ENCODE measurements at regions not wholly inside any gene's neighbourhood (a gene's known extent, or its start where the extent isn't known, plus 50 kb on each side); places are given as distances from the start of the nearest gene placed in this dataset.
"Not testable (repeated sequence)": the region's sequence is repeated elsewhere in the genome, so short reads cannot be mapped to it uniquely, and the experiment has no call there.

DNA sequence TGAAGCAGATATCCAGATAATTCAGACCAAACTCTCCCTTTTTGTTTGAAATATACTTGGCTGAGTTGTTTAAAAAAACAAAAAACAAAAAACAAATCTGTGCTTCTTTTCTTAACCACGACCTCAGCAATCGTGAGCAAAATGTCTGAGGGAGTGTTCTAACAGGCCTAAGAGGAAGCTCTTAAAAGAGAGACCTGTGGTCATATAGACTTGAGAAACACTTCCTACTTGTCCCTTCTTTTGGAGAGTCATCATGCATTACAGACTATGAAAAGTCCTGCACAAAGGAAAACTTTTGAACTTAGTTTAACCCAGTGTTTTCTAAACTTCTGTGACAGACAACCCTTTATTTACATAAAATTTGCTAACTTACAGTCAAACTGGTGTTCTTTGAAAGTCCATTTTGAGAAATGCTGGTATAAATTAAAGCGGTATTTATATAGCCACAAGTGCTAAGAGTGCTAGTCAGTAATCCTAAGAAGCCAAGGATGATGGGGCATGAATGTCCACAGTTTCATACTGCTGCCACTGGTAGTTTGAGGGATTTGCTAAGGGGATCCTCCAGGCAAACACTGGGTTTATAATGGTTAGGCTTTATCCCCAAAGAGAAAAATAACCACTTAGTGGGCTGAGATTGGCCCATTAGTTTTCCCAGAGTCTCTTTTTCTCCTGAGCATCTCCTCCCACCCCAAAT, 199.8 kb downstream of the LRRC70 start:
- H3K9me3 ChIP-seq (replicated peaks in 1 of 3): no peaks in the 10 kb centered on the region
- H3K27me3 ChIP-seq: no peaks in the 10 kb centered on the region
- DNase-seq: no peak
- TF ChIP-seq POLR2A (IDR thresholded peaks at IDR 0.05): no peak
- TF ChIP-seq, protein P1, sequence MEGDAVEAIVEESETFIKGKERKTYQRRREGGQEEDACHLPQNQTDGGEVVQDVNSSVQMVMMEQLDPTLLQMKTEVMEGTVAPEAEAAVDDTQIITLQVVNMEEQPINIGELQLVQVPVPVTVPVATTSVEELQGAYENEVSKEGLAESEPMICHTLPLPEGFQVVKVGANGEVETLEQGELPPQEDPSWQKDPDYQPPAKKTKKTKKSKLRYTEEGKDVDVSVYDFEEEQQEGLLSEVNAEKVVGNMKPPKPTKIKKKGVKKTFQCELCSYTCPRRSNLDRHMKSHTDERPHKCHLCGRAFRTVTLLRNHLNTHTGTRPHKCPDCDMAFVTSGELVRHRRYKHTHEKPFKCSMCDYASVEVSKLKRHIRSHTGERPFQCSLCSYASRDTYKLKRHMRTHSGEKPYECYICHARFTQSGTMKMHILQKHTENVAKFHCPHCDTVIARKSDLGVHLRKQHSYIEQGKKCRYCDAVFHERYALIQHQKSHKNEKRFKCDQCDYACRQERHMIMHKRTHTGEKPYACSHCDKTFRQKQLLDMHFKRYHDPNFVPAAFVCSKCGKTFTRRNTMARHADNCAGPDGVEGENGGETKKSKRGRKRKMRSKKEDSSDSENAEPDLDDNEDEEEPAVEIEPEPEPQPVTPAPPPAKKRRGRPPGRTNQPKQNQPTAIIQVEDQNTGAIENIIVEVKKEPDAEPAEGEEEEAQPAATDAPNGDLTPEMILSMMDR (IDR thresholded peaks at IDR 0.05): no peak
- intact Hi-C loops (cut with DNase I): loop anchor here (5.0 to 10.0 kb wide), 2 partner anchors 316 to 334 kb away; no protein-coding TSS in a partner anchor
- H3K36me3 ChIP-seq (replicated peaks in 1 of 2): no peaks in the 10 kb centered on the region
- 49 to 64% (median 52%) methylated on average over 3 of the region's 3 CpGs for WGBS, 4 donors
- H3K4me3 ChIP-seq: no peak overlapping the region
- H3K4me1 ChIP-seq (replicated peaks in 1 of 2): no peaks in the 10 kb centered on the region
- H3K27ac ChIP-seq: no peak overlapping the region

DNA sequence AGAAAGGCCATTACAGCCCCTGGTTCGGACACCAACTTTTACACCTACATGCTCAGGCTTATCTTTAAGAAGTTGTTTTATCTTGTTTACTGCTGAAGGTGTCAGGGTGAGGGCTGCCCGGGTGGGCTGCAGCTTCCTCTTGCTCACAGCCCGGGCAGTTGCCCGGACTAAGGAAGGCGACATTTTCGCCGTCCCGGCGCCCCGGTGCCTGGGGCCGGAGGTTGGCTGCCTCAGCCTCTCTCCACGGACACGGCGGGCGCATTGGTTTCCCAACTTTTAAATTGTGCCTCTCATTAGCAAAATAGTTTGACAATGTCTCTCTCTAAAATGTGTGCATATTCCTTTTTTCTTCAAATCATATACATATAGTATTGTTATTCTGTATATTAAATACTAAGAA, 198.5 kb downstream of the LRRC70 start:
- H3K27ac ChIP-seq; DNase-seq; H3K27me3 ChIP-seq; H3K36me3 ChIP-seq (replicated peaks in 1 of 2); H3K4me3 ChIP-seq; H3K4me1 ChIP-seq (replicated peaks in 1 of 2); H3K9me3 ChIP-seq (replicated peaks in 1 of 3): not testable (repeated sequence)
- WGBS, 4 donors: 87 to 93% (median 91%) methylated on average over 15 of the region's 15 CpGs
- intact Hi-C loops (cut with DNase I): loop anchor here (5.0 to 10.0 kb wide), 2 partner anchors 315 to 332 kb away; no protein-coding TSS in a partner anchor

DNA sequence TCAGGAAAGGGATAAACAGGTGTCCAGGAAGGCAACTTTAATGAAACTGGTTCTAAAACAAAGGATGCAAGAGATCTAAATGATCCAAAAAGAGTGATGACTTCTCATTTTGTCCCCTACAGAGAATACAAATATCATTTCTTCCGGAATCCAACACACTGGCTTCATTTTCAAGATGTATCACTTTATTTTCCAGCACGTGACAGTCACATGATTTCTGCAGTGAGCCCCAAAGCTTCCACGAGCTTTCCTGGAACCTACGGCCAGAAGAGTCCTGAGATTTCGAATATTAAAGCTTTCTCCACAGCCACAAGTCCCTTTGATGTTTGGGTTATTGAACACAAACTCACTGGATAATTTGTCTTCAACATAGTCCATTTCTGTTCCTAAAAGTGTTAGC, 198.0 kb downstream of the LRRC70 start:
- not testable (repeated sequence) for DNase-seq; H3K4me1 ChIP-seq (replicated peaks in 1 of 2); H3K4me3 ChIP-seq; H3K9me3 ChIP-seq (replicated peaks in 1 of 3); H3K27ac ChIP-seq; H3K36me3 ChIP-seq (replicated peaks in 1 of 2); H3K27me3 ChIP-seq
- intact Hi-C loops (cut with DNase I): loop anchor here (5.0 to 10.0 kb wide), 2 partner anchors 314 to 332 kb away; no protein-coding TSS in a partner anchor
- WGBS, 4 donors: 77 to 91% (median 85%) methylated on average over 5 of the region's 5 CpGs

DNA sequence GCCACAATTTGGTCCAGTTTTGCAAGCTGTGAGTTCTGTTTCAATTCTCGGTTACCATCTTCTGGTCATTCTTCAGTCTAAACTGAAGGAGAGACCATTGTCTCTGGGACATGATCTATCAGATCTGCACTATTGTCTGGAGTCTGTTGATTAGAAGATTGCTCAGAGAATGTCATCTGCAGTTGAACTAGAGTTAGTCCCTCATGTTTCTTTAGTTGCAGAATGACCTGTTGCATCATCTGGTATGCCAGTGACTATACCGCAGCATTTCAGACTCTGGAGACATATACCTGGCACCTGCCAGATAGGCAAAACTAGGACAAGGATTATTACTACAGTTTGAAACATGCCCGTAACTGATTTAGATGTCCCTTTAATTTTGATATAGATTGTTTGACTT, 194.8 kb downstream of the LRRC70 start:
- Histone ChIP-seq H3K27ac (no peak overlapping the region), H3K9me3 (replicated peaks in 1 of 3) (no peaks in the 10 kb centered on the region), H3K27me3 (no peaks in the 10 kb centered on the region), H3K4me1 (replicated peaks in 1 of 2) (no peaks in the 10 kb centered on the region), H3K4me3 (no peak overlapping the region), H3K36me3 (replicated peaks in 1 of 2) (no peaks in the 10 kb centered on the region)
- DNase-seq: no peak
- intact Hi-C loops (cut with DNase I): loop anchor here in 1 of 2 donors (10.0 kb wide), 1 partner anchor 329 kb away; no protein-coding TSS in a partner anchor
- WGBS, 4 donors: 86 to 97% (median 94%) methylated on average over 3 of the region's 3 CpGs
- TF ChIP-seq POLR2A (IDR thresholded peaks at IDR 0.05): no peak
- TF ChIP-seq, protein P1 (IDR thresholded peaks at IDR 0.05): no peak

DNA sequence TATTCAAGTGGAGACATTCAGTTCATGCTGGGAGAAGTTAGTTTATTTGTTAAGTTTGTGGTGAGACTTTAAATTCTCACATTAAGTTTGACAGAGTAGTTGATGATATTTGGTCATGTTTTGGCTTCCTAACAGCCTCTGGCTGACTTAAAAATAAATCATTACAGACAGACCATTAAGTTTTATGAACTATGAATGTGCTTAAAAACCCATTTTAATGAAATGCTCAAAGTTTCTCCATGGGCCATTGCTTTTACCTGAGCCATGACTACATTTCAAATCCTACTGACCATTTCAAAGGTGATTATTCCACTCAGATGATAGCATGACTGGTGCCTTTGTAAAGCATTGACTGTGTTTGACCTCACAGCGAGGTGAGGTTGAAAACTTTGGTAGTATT, 192.7 kb downstream of the LRRC70 start:
- no peaks in the 10 kb centered on the region for H3K36me3 ChIP-seq (replicated peaks in 1 of 2)
- no peaks in the 10 kb centered on the region for H3K9me3 ChIP-seq (replicated peaks in 1 of 3)
- 78 to 100% (median 87%) methylated on average over 1 of the region's 1 CpG for WGBS, 4 donors
- TF ChIP-seq POLR2A (IDR thresholded peaks at IDR 0.05): no peak
- TF ChIP-seq, protein P1 (IDR thresholded peaks at IDR 0.05): no peak
- no peak overlapping the region for H3K27ac ChIP-seq
- no peaks in the 10 kb centered on the region for H3K27me3 ChIP-seq
- intact Hi-C loops (cut with DNase I): loop anchor here in 1 of 2 donors (10.0 kb wide), 1 partner anchor 327 kb away; no protein-coding TSS in a partner anchor
- no peak for DNase-seq
- no peak overlapping the region for H3K4me3 ChIP-seq
- H3K4me1 ChIP-seq (replicated peaks in 1 of 2): no peaks in the 10 kb centered on the region
